Suppressor macrophage treated with lipopolysaccharide for 4 hours (primary cell): ENCODE measurements at regions not wholly inside any gene's neighbourhood (a gene's known extent, or its start where the extent isn't known, plus 50 kb on each side); places are given as distances from the start of the nearest gene placed in this dataset.
A peak's percentile ranks its signal among the peaks of the same experiment; 100 is the strongest.

Experiments used
- DNase-seq: peaks from one replicate; pipeline ENCODE4 v3.0.0-alpha.2; 2020

DNA sequence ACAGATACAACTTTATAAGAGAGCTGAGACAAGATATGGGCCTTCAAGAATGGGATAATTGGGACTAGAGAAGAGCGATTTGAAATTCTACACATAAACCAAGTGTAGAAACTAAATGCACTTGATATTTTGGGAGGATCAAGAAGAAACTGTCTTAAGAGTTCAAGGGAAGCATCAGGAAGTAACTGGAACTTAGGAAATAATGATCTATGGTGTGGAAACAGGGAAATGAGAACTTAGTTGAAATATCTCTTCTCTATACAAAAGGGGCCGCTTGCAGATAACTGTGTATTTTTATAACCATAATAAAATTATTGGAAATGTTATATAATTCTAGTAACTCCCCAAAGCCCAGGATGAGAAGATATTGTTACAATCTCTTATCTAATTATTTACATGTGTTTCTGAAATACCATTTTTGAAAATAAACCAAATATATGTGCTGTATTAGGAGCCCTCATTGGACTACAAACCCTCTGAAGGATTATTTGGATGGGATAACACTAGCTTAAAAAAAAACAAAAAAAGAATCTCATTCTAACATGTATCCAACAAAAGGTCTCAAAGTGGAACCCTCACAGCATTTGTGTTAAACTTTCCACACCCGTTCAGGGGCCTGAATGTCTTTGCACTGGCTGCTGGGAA lies 84.7 kb upstream of the FLRT2 start:
- peak; percentile 29 for DNase-seq

DNA sequence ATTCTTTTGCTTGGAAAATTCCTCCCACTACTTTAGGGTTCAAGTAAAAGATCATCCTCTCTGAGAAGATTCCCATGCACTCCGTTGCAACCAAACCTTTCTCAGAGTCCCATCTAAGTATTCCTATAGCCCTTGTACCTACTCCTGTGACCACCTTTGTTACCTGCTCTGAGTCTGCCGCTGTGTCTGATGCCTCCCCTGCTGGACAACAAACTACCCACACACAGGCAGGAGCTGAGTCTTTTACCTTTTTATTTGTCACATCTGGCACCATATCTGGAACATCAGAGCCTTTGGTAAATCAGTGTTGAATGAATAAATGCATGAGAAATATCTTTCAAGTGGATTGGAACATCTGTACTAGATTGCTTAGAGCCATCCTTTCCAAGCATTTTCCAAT lies 82.1 kb upstream of the FLRT2 start:
- no peak for DNase-seq

- no peak for DNase-seq
These were observed 78.5 kb upstream of the FLRT2 start for GRCh38 chr14:85451421-85451820.

GRCh38 chr14:85453401-85454225 lies 76.3 kb upstream of the FLRT2 start:
- peak; percentile 34 for DNase-seq

- DNase-seq, result no peak
These were observed 75.6 kb upstream of the FLRT2 start for GRCh38 chr14:85454226-85454813.

GRCh38 chr14:85459361-85460000 lies 70.5 kb upstream of the FLRT2 start:
- peak; percentile 33 for DNase-seq

GRCh38 chr14:85461432-85462133 lies 68.4 kb upstream of the FLRT2 start:
- DNase-seq, result no peak

GRCh38 chr14:85463512-85463911 lies 66.4 kb upstream of the FLRT2 start:
- peak; percentile 66 for DNase-seq

DNA sequence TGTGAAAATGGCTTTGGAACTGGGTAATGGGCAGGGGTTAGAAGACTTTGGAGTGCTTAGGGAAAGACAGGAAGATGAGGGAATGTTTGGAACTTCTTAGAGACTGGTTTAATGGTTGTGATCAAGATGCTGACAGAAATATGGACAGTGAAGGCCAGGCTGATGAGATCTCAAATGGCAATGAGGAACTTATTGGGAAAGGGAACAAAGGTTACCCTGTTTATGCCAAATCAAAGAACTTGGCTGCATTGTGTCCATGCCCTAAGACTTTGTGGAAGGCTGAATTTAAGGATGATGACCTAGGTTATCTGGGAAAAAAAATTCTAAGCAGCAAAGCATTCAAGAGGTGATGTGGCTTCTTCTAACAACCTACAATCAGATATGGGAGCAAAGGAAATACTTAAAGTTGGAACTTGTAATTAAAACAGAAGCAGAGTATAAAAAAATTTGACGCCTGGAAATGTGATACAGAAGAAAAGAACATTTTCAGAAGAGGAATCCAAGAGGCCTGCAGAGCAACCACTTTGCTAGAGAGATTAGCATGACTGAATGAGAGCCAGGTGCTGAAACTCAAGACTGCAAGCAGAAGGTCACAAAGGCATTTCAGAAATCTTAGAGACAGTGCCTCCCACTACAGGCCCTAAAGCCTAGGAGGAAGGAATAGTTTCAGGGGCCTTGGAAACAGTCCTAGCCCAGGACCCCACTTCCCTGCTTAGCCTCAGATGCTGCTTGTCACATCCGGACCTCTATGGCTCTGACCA lies 65.6 kb upstream of the FLRT2 start:
- DNase-seq, result no peak

DNA sequence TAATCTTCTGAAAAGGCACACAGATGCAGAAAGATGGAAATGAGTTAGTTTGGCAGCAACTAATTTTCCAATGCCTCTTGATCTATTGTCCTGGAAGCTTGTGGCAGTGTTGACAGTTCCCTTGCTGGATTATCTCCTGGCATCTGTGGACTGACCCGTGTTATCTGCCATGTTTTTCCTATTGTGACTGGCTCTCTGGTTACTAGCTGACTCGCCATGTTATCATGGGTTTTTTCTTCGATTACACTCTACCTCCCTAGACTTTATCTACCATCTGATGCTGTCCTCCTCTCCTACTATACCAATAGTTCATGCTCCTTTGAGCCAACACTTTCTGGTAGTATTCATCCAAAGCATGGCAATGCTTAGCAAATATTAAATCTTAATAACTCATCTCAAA lies 63.3 kb upstream of the FLRT2 start:
- DNase-seq, result no peak

GRCh38 chr14:85468816-85469215 lies 61.1 kb upstream of the FLRT2 start:
- DNase-seq, result no peak

- peak; percentile 43 for DNase-seq
These were observed 58.8 kb upstream of the FLRT2 start for GRCh38 chr14:85471156-85471555.

- DNase-seq, result peak; percentile 70
These were observed 58.2 kb upstream of the FLRT2 start for GRCh38 chr14:85471744-85472143.

DNA sequence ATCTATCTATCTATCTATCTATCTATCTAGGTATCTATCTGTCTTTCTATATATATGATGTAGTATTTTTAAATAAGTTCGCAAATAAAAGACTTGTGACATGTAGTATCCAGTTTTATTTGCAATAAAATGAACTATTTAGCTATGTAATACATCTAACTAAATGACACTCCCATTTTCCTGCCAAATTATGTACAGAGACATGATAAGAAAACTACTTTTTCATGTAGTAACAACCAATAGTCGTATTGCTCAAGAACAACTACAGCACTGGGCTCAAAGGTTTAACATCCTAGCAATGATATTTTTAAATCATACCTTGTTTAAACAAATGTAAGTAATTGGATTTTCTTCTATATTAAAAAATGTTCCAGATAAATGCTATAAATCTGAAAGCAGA lies 55.5 kb upstream of the FLRT2 start:
- no peak for DNase-seq

- DNase-seq, result no peak
These were observed 54.8 kb upstream of the FLRT2 start for GRCh38 chr14:85475113-85475512.

DNA sequence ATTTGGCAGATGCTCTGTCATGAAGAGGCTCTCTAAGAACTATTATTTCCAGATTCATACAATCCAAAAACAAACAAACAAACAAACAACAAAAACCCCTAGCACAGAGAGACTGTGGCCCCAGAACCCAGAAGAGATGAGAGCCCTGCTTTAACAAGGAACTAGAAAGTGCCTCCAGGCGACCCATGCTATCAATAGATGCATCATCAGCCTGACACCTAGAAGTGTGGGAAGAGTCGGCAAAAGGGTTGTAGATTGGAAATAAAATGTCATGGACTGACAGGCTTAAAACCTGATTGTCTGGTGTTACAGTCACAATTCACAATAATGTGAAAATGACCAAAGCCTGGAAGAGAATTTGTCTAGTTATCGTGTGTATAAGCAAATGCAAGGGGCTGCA lies 50.6 kb upstream of the FLRT2 start:
- no peak for DNase-seq

DNA sequence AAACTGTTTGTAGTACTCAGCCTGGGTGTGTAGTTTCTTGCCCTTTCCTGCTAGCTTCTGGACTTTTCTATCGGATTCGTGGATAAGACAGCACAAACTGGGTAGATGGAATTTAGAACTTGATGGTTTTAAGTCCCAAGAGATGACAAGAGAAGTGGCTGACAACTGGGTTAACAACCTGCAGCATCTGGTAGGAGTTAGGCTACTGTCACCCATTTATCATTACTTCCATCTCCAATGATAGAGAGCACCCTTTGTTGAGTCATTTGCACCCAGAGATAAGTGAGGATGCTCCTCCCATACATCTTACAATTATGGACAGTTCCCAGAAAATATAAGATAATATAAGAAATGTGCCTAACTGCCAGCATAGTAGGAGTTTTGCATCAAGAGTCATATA lies 50.2 kb upstream of the FLRT2 start:
- no peak for DNase-seq
